GM10266 (cell line): ENCODE measurements at regions not wholly inside any gene's neighbourhood (a gene's known extent, or its start where the extent isn't known, plus 50 kb on each side); places are given as distances from the start of the nearest gene placed in this dataset.
"Not testable (repeated sequence)": the region's sequence is repeated elsewhere in the genome, so short reads cannot be mapped to it uniquely, and the experiment has no call there.

Experiments used
- DNase-seq: peaks from one replicate; pipeline ENCODE4 v3.0.0; 2012; ENCODE audit errors: extremely low spot score
- TF ChIP-seq, protein P1 (sequence below): IDR thresholded peaks from 2 replicates; pipeline ENCODE4 v1.5.1; 2012; ENCODE audit warnings: mild to moderate bottlenecking, low read depth; ENCODE audit not compliant: control insufficient read depth, insufficient read depth; ENCODE audit errors: missing control alignments

DNA sequence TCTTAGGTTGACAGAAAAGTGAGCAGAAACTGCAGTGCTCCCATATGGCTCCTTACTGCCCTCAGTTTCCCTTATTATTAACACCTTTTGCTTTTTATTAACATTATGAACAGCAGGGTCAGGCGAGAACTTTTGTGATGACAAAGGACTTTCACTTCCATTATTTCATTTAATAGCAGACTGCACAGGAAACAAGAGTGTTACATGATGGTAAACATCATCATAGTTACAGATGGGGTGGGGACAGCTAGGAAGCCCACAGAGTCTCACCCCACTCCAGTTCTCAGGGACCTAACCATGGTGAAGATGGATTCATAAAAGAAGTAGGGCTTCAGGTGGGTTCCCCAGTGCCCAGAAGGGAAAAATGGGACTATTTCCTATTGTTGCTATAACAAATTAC is 110.1 kb upstream of the PELI2 start:
- TF ChIP-seq, protein P1, sequence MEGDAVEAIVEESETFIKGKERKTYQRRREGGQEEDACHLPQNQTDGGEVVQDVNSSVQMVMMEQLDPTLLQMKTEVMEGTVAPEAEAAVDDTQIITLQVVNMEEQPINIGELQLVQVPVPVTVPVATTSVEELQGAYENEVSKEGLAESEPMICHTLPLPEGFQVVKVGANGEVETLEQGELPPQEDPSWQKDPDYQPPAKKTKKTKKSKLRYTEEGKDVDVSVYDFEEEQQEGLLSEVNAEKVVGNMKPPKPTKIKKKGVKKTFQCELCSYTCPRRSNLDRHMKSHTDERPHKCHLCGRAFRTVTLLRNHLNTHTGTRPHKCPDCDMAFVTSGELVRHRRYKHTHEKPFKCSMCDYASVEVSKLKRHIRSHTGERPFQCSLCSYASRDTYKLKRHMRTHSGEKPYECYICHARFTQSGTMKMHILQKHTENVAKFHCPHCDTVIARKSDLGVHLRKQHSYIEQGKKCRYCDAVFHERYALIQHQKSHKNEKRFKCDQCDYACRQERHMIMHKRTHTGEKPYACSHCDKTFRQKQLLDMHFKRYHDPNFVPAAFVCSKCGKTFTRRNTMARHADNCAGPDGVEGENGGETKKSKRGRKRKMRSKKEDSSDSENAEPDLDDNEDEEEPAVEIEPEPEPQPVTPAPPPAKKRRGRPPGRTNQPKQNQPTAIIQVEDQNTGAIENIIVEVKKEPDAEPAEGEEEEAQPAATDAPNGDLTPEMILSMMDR: no peak
- DNase-seq: no peak

DNA sequence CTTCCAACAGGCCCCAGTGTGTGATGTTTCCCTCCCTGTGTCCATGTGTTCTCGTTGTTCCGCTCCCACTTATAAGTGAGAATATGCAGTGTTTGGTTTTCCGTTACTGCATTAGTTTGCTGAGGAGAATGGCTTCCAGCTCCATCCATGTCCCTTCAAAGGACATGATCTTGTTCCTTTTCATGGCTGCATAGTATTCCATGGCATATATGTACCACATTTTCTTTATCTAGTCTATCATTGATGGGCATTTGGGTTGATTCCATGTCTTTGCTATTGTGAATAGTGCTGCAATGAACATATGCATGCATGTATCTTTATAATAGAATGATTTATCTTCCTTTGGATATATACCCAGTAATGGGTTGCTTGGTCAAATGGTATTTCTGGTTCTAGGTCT is 109.5 kb upstream of the PELI2 start:
- DNase-seq: not testable (repeated sequence)

DNA sequence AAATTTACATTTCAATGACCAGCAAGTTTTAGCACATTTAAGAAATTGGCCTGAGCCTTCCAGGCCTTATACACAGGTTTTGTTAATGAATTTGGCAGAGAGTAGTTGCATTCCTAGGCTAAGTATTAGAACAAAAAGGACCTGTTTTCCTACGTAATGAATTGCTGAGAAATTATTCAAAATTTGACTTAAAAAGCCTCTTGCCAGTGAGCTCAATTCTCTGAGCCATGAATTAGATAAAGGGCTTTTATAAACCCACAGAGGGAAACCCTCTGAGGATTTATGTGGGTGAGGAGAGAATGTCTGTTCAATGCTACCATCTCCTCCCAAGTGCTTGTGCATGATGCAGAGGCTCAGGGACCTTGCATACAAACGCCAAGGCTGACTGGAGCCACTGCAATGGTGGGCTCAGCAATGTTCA is 94.5 kb upstream of the PELI2 start:
- DNase-seq: no peak
- TF ChIP-seq, protein P1: no peak

DNA sequence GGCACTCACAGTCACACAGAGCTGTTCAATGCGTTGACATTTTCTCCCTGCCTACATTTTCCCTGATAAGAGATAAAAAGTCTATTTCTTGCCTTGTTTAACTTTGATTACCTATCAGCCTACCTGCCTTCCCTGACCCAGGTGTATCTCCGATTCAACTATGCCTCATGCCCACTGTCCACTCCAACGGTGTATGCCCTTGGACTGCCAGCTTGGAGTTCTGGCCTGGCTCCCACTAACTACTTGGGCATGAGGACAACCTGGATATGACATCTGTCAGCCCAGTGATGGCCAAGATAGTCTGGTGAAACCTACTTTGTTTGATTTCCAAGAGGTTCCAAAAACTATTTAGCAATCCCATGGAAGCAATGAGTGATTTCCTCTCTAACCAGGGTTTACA is 93.0 kb upstream of the PELI2 start:
- TF ChIP-seq, protein P1: no peak
- DNase-seq: no peak

DNA sequence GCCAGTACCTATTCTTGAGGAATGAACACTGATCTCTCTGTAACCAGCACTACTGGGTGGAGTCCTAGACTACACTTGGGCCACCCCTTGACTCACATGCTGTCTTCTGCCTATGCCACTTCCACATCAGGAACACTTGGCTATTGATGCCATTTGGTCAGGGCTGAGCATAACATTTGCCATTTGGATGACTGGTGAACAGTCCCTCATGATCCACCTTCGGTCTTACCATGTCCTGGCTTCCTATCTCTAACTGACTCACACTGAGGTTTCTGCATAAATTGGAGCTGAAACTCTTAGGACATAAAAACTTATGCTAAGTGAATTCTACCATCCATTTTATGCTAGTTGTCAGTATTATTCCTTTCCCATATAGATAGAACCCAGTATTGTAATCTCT is 91.7 kb upstream of the PELI2 start:
- no peak for DNase-seq
- TF ChIP-seq, protein P1: no peak

DNA sequence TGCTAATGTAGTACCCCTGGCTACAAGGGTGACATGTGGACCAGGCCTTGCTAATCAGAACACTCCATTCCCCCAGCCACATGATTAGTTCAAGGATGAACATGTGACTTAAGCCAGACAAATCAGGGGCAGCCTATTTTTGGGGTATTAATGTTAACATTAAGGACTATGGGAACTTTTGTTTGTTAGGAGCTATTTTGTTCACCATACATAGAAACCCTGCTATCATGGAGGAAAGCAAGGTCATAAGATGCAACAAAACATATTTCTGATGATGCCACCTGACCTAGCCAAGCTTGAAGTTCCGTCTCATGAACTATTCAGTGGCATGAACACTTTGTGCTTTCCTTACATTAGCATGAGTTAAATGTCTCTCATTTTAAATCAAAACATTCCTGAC is 90.8 kb upstream of the PELI2 start:
- no peak for DNase-seq
- TF ChIP-seq, protein P1: no peak

DNA sequence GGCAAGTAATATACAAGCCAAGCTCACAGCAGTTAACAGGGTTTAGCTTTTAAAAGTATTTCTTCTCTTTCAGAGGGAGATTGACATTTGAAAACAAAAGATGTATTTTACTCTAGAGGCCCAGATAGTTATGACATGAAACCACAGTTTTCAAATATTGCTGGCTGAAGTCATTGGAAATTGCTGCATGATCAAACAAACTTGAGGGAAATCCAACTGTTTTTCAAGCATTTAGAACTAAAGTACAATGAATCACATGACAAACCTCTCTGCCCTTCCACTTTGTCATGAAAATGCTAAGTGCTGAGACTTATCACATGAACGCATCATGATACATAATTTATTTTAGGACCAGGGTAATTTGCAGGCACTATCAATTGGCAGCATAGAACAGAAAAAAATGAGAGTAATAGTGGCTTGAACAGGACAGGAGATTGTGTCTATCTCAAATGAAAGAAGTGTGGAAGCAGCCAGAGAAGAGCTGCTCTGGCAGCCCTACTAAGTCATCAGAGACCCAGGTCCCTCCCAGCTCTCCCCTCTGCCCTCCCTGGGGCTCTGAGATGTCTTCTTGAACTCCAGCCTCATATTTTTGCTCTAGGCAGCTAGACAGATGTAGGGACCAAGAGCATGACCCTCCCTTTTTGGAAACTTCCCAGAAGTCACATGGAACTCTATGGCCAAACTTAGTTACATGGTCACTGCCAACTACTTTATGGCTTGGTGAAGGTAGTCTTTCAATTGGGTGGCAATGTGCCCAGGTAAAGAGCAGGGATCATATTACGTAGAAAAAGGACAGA is 90.1 kb upstream of the PELI2 start:
- TF ChIP-seq, protein P1: no peak
- DNase-seq: no peak

DNA sequence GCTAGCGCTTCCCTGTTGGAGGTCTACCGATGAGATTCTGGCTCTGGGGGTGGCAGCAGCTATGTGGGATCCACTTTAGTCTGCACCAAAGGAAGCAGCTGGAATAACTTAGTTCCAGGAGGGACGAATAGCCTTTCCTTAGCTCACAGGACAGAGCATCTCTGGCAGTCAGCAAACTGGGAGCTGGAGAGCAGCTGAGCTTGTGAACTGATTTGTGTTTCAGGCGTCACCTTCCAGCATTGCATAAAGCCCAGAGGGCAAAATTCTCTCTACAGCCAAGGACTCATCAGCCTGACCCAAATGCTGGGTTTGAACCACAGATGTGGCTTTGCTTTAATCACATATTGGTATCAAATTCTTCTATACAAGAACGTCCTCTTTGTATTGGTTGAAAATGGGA is 81.9 kb upstream of the PELI2 start:
- TF ChIP-seq, protein P1: no peak
- DNase-seq: no peak
